Mesenteric fat pad (tissue), 1 donor: ENCODE measurements at regions not wholly inside any gene's neighbourhood (a gene's known extent, or its start where the extent isn't known, plus 50 kb on each side); places are given as distances from the start of the nearest gene placed in this dataset.

Experiments used
- DNase-seq: peaks from one replicate; pipeline ENCODE4 v3.0.0-alpha.2; 2020; ENCODE audit warnings: low spot score
- donor health status: DM: yes; HTN: yes; CAD: no.

DNA sequence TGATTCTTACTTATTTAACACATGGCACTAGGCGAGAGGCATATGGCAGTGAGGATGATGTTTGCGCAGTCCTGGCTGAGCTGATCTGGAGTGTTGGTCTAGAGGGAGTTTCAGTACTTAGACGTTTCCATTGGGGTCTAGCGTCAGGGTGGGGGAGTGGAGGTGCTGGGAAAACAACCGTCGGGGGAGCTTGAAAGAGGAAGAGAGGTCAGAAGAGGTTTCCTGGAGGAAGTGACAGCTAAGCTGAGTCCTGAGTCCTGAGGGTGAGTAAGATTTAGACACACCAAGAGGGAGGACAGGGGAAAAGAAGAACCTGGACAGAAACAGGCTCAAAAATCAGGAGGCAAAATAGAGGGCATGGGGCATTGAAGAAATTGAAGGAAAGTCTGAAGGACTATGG, 81.4 kb downstream of the ALOX5AP start:
- DNase-seq, result no peak

DNA sequence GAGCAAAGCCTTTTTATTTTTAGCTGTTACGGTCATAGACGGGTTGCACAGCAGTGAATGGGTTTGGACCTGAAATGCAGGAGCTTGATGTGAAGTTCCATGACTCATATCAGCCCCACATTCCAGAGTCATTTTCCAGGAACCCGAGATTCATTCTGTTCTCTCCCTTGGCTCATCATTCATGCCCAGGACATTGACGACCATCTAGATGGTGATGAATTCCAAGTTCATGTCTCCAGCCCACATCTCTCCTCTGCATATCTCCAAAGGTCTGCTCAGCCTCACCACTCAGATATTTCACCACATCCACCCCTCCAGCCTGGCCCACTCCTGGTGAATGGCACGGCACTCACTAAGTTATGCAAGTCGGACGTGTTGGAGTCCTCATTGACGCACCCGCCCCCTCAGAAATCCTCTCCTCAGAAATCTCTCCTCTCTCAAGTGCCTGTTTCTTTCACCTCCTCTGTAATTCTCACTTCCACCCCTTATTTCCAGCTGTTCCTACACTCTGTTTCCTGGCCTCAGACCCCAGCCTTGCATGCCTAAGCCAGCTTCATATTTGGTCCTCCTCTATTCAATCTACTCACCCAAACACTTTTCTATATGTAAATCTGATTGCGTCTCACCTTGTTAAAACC, 83.1 kb downstream of the ALOX5AP start:
- DNase-seq, result no peak

DNA sequence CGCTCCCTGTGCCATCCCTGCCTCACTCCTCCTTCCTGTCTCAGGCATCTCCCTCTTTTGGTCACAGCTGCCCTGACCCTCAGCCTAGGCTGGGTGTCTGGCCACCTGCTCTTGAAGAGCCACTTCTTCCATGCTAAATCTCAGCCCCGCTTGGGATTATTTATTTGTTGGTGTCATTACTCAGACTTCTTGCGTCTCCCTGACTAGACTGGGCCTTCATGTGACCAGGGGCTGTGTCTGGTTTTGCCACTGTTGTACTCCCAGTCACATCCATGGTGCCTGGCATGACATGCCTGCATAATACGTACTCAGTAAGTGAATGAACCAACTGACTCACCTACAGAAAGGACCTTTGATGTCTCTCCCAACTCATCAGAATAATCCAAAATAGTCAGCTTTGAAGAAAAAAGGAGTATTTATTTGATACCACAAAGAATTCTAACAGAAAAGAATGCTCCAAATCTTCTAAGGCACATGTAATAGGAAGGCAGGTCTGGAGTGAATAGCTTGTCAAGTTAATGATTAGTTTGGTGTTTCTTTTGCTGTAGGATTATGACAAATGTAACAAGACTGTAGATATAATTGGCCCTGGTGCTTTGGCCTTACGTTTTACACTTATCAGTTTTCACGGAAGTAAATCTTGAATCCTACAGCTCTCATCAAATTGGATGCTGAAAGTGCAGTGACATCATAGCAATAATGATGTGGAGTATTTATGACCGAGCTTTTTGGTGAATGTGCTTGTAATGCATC, 84.0 kb downstream of the ALOX5AP start:
- no peak for DNase-seq

DNA sequence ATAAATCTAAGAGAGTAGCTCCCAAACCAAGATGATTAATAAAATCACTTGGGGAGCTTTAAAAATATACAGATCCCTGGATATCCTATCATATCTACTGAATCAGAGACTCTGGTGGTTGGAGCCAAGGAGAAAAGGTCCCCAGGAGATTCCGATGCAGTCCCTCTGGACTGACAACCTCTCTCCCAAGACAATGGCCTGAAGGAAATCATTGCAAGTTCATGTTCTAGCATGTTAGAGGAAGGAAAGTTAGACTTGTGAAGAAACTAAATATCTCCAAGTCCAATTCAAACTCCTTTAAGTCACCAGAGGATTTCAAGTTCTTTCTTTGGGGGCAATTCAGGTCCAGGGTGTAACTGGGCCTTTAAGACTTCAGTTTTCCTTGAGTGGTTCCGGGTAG, 84.7 kb upstream of the MEDAG start:
- no peak for DNase-seq

DNA sequence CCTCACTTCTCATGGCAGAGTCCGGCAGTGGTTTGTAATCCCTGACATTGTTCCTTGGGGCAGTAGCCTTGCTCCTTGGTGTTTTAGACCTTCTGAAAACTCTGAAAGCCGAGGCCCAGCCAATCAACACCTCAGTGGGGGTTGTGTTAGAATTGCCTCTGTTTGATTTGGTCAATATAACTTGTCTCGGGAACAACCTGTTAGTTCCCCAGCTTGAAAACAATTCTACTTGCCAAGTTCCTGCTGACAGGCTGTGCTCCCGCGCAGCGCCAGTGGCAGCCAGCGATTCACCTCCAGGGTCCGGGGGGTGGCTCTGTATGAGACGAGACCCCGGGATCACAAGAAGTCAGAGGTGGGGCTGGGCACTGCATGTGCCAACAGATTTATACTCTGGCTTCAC, 81.4 kb upstream of the MEDAG start:
- no peak for DNase-seq

DNA sequence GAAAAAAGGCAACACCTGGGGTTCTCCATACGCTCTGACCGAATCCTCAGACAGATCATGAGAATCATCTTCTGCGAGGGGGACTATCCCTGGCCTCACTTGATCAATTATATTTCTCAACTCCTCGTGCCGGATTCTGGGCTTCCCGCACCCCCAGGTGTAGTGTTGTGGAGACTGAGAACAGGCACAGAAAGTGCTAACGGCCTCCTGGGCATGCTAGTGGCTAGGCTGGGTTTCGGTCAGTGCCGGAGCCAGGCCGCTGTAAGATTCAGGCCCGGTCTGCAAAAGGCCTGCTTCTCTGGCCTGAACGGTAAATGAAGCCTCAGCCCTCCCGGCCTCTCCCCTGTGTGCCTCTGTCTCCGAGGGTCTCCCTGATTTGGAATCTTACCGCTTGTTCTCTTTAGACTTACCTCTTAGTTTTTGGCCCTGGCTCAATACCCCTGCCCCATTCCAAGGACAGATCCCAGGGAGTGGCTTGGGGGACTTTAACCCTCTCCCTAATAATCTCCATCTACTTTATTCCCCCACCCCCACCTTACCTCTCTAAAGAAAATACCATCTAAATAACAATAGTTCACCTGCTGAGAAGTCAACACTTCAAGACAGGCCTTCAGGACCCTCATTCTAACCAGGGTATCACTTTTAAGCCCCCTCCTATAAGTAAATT, 79.0 kb upstream of the MEDAG start:
- DNase-seq, result no peak

DNA sequence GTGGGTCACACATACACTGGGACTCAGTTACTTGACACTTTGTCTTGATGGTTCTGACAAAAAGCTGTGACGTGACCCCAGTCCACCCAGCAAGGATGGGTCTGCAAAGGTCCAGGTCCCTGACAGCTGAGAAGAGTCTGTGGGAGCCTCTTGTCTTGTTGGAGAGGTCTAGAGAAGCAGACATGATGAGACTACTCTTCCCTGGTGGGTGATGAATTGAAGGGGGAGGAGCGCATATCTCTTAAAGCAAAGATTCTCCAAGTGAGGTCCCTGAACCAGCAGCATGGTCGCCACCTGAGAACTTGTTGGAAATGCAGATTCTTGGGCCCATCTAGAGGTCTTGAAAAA, 78.5 kb upstream of the MEDAG start:
- no peak for DNase-seq

DNA sequence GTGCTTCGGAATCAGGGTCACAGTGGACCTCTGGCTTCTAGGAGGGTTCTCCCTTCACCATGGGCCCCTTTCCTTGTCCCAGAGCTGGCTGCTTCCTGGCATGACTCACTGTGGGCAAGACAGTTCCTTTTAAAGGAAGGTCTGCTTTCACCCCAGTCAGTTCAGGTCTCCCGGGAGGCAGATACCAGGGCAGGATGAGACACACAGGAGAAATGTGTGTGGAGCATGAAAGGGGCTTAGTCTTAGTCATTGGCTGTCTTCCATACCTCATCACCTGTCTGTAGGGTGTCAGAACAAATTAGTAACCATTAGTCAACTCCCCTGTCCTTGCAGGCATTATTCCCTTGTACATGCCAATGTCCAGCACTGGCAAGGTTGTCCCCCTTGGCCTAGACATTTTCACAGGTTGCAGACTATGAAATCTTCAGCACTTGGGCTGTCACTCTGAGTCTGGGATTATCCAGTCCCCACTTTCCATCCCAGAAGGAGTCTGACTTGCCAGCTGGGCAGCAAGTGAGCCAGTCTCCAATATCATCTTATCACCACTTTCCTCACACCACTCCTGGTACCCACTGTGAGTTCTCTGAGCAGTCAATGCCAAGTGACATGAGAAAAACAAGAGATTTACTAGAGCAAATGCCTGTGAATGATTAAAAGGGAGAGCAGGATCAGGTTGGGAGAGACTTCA, 76.8 kb upstream of the MEDAG start:
- DNase-seq, result no peak

DNA sequence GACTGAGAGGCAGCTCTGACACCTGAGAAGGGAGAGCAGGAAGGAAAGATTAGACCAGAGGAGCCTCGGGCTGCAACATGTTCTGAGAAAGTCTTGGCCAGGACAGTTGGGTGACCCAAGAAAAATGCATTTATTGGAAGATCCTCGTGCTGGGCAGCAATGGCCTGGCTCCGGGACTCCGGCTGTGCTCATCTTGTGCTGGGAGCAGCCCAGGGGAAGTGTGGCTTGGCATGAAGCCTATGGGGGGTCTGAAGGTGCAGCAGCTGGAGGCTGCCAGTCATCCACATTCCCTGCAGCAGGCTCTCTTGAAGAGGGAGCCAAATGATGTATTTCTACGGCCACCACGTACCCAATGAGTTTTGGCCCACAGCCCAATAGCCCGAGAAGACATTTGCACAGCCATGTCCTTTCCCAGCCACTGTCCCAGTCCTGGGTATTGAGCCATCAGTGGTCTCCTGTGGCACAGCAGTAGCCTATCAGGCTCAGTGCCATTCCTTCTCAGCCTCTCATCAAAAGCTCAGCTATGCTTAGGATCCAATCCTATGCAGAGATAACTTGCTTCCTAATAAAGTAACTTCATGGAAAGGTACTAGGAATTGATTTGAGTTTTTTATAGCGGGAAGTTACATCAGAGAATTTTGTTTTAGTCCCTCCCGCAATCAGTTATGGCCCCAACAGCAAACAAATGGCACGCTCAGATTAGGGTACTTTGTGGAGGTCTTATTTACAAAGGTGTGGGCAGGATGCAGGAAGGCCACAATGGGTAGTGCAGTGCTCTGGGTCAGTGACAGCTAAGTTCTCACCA, 76.0 kb upstream of the MEDAG start:
- no peak for DNase-seq

DNA sequence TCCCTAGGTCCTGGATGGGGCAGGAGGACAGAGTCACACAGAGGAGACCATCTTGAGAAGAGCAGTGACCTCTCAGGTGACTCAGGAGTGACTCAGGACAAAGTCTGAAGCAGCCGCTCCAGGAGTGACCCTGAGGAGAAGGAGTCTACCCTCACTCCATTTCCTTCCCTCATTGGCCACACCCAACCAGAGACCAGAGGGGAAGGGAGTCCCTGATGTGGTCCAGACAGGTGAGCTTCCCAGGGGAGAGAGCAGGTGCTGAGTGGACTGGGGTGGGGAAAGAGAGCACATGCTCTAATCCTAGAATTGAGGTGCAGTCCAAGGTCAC, 75.5 kb upstream of the MEDAG start:
- DNase-seq, result no peak

DNA sequence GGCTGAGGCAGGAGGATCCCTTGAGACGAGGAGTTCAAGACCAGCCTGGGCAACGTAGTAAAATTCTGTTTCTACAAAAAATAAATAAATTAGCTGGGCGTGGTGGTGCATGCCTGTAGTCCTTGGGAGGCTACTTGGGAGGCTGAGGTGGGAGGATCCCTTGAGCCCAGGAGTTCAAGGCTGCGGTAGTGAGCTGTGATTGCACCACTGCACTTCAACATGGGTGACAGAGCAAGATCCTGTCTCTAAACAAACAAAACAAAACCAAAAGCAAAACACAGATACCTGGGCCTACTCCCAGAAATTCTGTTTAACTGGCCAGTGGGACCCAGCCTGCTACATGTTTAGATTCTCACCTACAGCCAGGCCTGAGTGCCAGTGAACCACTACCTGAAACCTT, 74.6 kb upstream of the MEDAG start:
- no peak for DNase-seq

DNA sequence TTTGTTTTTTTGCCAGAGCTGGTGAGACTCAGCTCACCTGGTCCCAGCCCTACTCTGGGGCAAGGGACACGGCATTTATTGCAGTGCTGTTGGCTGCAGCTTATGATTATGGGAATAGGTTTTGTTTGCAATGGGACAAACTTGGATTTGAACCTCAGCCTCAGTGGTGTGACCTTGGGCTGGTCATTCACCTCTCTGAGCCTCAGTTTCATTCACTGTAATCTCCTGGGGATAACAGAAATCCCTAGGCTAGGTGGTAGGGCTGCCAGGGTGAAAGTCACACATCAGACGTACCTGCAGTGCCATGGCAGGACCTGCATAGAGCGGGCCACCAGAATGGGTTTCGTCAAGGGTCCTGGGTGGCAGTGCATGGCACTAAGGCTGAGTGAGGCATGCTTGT, 73.7 kb upstream of the MEDAG start:
- no peak for DNase-seq

DNA sequence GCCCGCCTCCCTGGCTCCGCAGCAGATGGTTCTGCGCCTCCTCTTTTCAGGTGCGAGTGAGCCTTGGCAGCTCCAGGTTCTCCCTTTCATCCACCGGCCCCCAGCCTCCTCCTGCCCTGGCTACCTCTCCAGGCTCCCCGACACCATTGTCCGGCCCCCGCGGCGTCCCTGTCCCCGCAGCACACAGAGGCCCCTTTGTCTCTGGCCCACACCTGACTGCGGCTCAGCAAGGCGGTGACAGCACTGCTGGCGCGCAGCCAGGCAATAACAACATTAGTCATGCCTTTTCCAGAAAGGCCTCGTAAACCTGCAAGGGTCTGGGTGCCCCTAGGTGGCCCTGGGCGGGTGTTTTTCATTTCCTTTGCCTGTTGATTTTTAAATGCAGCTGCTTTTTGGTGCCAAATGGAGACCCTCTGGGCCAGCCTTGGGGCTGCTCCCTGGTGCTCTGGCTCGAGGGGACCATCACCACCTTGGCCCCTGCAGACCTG, 73.2 kb upstream of the MEDAG start:
- DNase-seq, result no peak

DNA sequence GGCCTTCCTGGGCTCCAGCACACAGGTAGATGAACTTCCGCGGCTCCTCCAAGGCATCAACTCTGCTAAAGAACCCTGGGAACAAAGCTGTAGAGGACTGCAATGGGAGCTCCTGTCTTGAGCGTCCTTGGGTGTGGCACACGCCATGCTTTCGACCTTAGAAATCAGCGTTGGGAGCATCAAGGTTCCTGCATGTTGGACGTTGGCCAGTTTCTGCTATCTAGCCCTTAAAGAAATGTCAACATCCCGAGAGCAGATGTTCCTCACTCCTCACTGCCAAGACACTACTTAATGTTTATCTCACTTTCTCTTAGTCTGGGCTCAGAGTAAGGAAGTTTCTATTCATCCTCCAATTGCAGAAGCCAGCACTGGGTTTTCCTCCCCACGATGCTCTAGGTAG, 70.6 kb upstream of the MEDAG start:
- peak; percentile 20 for DNase-seq

DNA sequence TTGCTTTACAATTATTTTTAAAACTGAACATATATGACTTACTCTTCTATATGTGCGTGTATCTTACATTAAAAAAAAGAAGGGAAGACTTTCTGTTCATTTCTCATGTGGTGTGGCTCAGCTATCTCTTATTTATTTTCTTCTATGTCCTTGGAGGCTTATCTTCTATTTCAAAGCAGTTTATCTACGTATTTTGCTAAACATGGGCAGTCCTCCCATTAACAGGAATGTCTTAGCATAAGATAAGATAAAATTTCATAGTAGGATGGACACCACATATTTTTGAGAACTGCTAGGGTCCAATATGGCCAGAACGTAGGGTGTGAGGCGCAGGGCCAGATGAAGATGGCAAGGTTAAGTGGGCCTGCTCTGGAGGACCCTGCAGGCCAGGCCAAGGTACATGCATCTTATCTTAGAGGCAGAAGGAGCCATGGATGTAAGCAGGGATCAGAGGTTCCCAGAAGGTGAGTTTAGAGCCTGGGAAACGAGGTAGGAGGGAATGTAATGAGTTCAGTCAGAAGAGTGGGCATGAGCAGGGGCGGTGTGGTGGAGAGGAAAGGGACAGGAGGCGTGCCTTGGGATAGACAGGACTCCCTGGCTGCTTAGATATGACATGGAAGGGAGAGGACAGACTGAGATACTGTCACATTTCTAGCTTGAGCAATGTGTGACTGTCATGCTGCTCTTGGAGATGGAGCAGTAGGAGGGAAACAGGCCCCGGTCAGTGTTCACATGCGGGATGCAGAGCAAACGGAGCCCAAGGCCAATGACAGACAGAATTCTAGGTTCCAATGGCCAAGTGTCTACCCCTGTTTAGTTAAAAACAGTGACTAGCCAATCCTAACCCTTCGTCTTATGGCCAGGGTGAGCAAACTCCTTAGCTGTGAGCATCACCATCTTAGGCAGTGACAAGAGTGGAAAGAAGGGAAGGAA, 68.6 kb upstream of the MEDAG start:
- DNase-seq, result peak; percentile 24

DNA sequence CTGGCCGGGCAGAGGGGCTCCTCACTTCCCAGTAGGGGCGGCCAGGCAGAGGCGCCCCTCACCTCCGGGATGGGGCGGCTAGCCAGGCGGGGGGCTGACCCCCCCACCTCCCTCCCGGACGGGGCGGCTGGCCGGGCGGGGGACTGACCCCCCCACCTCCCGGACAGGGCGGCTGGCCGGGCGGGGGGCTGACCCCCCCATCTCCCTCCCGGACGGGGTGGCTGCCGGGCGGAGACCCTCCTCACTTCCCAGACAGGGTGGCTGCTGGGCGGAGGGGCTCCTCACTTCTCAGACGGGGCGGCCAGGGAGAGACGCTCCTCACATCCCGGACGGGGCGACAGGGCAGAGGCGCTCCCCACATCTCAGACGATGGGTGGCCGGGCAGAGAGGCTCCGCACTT, 66.4 kb upstream of the MEDAG start:
- peak; percentile 51 for DNase-seq

DNA sequence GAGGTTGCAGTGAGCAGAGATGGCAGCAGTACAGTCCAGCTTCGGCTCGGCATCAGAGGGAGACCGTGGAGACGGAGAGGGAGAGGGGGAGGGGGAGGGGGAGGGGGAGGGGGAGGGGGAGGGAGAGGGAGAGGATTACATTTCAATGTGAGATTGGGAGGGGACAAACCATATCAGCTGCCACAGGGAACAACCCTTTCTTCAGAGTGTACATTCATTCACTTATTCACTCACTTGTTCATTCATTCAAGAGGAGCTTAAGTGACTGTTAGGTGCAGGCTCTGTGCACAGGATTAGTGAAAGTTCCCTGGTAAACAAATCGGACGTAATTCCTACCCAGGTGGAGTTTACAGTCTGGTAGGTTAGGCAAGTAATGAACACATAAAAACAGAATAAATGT, 65.6 kb upstream of the MEDAG start:
- DNase-seq, result no peak

DNA sequence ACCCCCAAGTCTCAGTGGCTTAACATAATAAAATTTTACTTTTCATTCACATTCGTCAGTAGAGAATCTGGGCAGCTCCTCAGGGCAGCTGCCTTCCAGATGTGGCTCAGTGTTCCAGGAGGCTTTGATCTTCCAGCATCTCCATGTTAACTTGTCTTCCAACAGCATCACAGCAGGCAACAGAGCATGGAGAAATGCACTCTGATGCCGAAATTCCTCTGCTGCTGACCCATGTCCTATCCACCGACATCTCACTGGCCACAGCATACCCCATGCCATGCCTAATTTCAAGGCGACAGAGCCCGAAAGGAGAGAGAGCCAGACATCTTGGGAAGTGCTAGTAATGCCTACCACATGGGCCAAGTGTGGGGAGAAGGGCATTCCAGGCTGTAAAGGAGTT, 64.9 kb upstream of the MEDAG start:
- DNase-seq, result peak; percentile 75

DNA sequence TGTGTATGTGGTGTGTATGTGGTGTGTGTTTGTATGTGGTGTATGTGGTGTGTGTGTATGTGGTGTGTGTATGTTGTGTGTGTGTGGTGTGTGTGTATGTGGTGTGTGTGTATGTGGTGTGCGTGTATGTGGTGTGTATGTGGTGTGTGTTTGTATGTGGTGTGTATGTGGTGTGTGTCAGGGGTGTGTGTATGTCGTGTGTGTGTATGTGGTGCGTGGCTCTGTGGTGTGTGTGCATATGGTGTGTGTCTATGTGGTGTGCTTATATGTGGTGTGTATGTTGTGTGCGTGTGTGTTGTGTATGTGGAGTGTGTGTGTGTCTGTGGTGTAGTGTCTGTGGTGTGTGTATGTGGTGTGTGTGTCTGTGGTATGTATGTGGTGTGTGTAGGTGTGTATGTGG, 62.5 kb upstream of the MEDAG start:
- peak; percentile 64 for DNase-seq
